ENCODE measurements at regions not wholly inside any gene's neighbourhood (a gene's known extent, or its start where the extent isn't known, plus 50 kb on each side); places are given as distances from the start of the nearest gene placed in this dataset.

DNA sequence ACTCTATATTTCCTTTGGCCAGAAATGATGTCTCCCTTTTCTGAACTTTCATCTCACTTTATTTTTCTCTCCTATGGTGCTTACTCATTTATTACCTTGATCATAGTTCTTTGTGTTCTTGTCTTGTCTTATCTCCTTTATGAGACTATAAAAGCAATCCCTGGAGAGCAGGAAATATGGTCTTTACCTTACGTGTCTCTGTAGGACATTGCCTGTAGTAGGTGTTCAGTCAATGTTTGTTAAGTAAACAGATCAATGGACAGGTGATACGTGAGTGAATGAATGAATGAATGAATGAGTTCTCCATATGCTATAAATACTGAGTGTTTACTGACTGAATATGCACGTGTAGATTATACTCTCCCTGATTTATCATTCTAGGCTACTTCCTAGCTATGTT, 193.7 kb upstream of the HMGA2 start:
- DNase-seq = no peak

DNA sequence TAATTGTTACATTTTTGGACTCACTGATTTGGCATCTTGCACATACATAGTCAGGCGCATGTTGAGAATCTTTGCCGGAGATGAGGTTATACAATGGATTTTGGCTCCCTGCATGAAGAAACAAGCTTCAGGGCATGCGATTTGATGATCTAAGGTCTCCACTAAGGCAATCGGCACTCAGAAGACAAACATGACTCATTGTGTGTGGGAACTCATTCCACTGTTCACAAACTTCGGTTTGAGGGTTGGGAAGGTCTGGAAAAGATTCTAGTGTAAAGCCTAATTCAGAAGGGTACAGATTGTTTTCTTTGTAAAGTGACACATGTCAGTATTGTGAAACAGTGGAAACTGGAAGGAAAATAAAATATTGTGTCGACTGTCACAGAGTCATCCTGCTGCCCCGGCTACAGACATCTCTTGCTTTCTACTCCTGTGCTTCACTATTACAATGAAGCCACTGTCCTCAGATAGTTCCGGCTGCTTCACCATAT, 192.6 kb upstream of the HMGA2 start:
- peak; percentile 47 for DNase-seq

- peak; percentile 65 for DNase-seq
Measured at GRCh38 chr12:65632131-65632855, 192.0 kb upstream of the HMGA2 start.

DNA sequence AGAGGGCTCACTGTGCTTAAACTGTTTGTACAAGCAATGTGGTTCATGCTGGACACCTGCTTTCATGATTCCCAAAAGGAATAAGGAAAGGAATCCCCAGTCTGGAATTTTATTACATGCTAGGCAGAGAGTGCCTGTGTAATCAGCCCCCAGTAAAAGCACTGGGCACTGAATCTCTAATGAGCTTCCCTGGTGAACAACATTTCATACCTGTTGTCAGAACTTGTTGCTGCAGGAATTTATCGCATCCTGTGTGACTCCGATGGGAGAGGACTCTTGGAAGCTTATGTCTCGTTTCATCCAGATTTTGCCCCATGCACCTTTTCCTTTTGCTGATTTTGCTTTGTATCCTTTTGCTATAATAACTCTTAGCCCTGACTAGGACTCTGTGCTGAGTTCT, 190.2 kb upstream of the HMGA2 start:
- no peak for DNase-seq

- DNase-seq = no peak
Measured at GRCh38 chr12:65634626-65635331, 189.5 kb upstream of the HMGA2 start.

DNA sequence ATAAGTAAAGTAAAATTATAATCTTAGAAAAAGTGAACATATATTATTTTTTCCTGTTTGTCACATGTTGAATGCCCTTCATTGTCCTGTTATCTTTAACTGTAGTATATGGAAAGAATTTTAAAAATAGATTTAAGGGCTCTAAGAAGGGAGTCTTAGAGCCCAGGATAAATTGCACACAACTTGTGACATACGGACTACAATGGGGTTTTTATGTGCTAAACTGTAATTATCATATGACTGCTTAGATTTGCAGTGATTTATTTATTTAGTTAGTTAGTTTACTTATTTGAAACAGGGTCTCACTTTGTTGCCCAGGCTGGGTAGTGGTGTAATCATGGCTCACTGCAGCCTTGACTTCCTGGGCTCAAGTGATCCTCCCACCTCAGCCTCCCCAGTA, 187.8 kb upstream of the HMGA2 start:
- no peak for DNase-seq

GRCh38 chr12:65637150-65637549, 187.1 kb upstream of the HMGA2 start:
- no peak for DNase-seq

GRCh38 chr12:65637774-65638173, 186.5 kb upstream of the HMGA2 start:
- DNase-seq = no peak

GRCh38 chr12:65638324-65638723, 186.0 kb upstream of the HMGA2 start:
- no peak for DNase-seq

- DNase-seq = no peak
Measured at GRCh38 chr12:65640489-65640901, 183.8 kb upstream of the HMGA2 start.

DNA sequence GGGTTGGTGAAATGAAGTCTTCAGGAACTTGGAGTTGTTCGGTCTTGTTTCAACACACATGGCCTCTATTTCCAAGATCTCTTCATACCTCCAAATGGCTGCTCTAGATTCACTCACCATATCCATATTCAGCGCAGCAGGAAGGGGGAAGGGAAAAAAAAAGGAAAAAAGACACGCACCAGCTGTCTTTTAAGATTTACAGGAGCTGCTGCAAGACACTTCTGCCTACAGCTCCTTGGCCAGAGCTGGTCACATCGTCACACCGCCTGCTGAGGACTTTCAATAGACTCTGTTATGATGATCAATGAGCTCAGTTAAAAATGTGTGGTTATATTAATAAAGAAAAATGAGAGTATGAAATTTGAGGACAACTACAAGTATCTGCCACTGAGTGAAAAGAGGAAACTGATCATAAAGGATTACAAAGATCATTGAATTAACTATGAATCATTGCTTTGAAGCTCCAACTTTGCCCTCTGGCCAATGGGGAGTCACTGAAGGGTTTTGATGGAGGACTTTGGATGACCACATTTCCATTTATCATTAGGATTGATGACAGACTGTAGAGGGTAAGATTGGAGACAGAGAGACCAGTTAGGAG, 182.1 kb upstream of the HMGA2 start:
- no peak for DNase-seq

DNA sequence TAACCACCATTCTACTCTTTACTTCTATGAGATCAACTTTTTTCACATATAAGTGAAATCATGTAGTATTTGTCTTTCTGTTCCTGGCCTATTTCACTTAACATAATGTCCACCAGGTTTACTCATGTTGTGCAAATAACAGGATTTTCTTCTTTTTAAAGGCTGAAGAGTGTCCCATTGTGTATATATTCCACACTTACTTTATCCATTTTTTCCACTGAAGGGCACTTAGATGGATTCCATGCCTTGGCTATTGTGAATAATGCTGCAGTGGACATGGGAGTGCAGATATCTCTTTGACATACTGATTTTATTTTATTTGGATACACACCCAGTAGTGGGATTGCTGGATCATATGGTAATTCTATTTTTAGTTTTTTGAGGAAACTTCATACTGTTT, 181.1 kb upstream of the HMGA2 start:
- no peak for DNase-seq

GRCh38 chr12:65643595-65644386, 180.5 kb upstream of the HMGA2 start:
- no peak for DNase-seq

- no peak for DNase-seq
Measured at GRCh38 chr12:65646127-65646643, 178.1 kb upstream of the HMGA2 start.

GRCh38 chr12:65647074-65647473, 177.2 kb upstream of the HMGA2 start:
- no peak for DNase-seq

- no peak for DNase-seq
Measured at GRCh38 chr12:65648461-65648860, 175.8 kb upstream of the HMGA2 start.

DNA sequence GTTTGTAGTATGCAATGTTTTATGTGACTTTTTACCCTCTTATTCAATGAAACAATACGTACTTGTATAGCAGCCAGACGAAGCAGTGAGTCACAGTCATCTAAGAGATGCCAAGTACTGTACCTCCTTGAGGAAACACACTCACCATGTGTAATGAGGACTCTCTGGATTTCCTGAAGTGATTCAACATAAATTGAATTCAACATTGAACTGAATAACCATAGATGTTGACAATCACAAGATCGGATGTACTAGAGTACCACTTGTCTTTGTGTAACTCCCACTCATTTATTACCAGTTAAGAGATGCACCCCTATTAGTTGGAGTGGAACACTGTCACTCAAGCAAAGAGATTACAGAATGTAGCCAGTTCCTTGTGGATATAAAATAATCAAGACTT, 175.2 kb upstream of the HMGA2 start:
- no peak for DNase-seq

DNA sequence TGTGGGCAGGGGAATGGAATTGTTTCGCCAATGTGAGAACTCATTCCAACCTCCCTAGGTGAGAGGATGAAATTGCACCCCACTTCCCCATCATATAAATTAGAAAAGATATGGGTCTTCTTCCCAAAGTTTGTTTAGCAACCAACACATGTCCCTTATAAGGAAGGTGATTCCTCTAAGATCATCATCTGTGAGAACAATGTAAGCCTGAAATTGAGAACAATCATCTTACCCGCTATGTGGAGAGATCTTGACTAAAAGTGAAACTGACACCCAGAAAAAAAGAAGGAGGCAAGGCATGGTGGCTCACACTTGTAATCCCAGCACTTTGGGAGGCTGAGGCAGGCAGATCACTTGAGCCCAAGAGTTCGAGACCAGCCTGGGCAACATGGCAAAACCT, 173.2 kb upstream of the HMGA2 start:
- DNase-seq = no peak

- DNase-seq = no peak
Measured at GRCh38 chr12:65653321-65653720, 171.0 kb upstream of the HMGA2 start.

GRCh38 chr12:65653946-65654629, 170.2 kb upstream of the HMGA2 start:
- DNase-seq = no peak

GRCh38 chr12:65655074-65655493, 169.2 kb upstream of the HMGA2 start:
- no peak for DNase-seq
